A673 (cell line): ENCODE measurements at regions not wholly inside any gene's neighbourhood (a gene's known extent, or its start where the extent isn't known, plus 50 kb on each side); places are given as distances from the start of the nearest gene placed in this dataset.

Experiments used
- BruUV-seq: library from RNA; stranded (reverse); fragments of 400-500 nt; replicated peaks from 2 replicates; lab custom pipeline; 2021; lab: Mats Ljungman, UMichigan
- CTCF ChIA-PET: fragments of 300-600 bp; sonication (Branson Sonifier 250); formaldehyde crosslinking; loops from one replicate; lab custom pipeline; 2022; ENCODE audit warnings: antibody characterized with exemption; lab: Charles Lee
- POLR2A ChIA-PET: fragments of 300-600 bp; sonication (Branson Sonifier 250); formaldehyde crosslinking; loops from one replicate; lab custom pipeline; 2022; ENCODE audit warnings: antibody characterized with exemption; ENCODE audit not compliant: low non-redundant PET; lab: Charles Lee
- DNase-seq: peaks from one replicate; pipeline ENCODE4 v3.0.0-alpha.2; 2015; ENCODE audit warnings: low spot score
- H3K27ac ChIP-seq: fragments of 200-600 bp; sonication (generic); 2 replicates; pipeline ENCODE4 v1.5.1; 2016; ENCODE audit warnings: mixed run types, low read depth, mild to moderate bottlenecking, mixed read lengths, antibody characterized with exemption, low read length; ENCODE audit not compliant: poor library complexity, severe bottlenecking
- H3K27me3 ChIP-seq: fragments of 200-600 bp; sonication (generic); replicated peaks from 2 replicates; pipeline ENCODE4 v1.6.1; 2017; ENCODE audit warnings: mixed run types, low read depth, mild to moderate bottlenecking, mixed read lengths, antibody characterized with exemption, low read length; ENCODE audit not compliant: insufficient read depth, poor library complexity
- H3K36me3 ChIP-seq: fragments of 200-600 bp; sonication (generic); 2 replicates; pipeline ENCODE4 v1.6.1; 2016; ENCODE audit warnings: mixed run types, mild to moderate bottlenecking, mixed read lengths, antibody characterized with exemption, low read length; ENCODE audit not compliant: insufficient read depth, poor library complexity, severe bottlenecking
- H3K4me1 ChIP-seq: fragments of 200-600 bp; sonication (generic); 2 replicates; pipeline ENCODE4 v1.6.1; 2017; ENCODE audit warnings: mixed run types, mild to moderate bottlenecking, mixed read lengths, antibody characterized with exemption, low read length; ENCODE audit not compliant: insufficient read depth, poor library complexity, severe bottlenecking
- H3K4me3 ChIP-seq: fragments of 200-600 bp; sonication (generic); 2 replicates; pipeline ENCODE4 v1.5.1; 2016; ENCODE audit warnings: low read depth, mixed run types, mild to moderate bottlenecking, mixed read lengths, low read length; ENCODE audit not compliant: poor library complexity, severe bottlenecking
- H3K9me3 ChIP-seq: fragments of 200-600 bp; sonication (generic); 2 replicates; pipeline ENCODE4 v1.6.1; 2016; ENCODE audit warnings: mixed run types, low read depth, mild to moderate bottlenecking, mixed read lengths, antibody characterized with exemption, low read length; ENCODE audit not compliant: poor library complexity, severe bottlenecking
- EZH2 ChIP-seq: fragments of 200-600 bp; sonication (generic); IDR thresholded peaks from 2 replicates; pipeline ENCODE4 v1.6.1; 2017; ENCODE audit warnings: borderline replicate concordance, low read depth, mild to moderate bottlenecking, mixed read lengths, antibody characterized with exemption, low read length; ENCODE audit not compliant: poor library complexity, severe bottlenecking
- intact Hi-C: fragments of 100-400 bp; cut with micrococcal nuclease; formaldehyde crosslinking; loops from one replicate; pipeline ENCODE4 v1.10.0; 2022; ENCODE audit not compliant: unreplicated experiment
- TF ChIP-seq, protein P1 (sequence below): fragments of 300-800, 200-600 bp; sonication (generic); conservative IDR thresholded peaks from 2 replicates; pipeline ENCODE4 v1.5.1; 2017; ENCODE audit warnings: low read depth, mild to moderate bottlenecking, antibody characterized with exemption, low read length, moderate library complexity, mixed read lengths

DNA sequence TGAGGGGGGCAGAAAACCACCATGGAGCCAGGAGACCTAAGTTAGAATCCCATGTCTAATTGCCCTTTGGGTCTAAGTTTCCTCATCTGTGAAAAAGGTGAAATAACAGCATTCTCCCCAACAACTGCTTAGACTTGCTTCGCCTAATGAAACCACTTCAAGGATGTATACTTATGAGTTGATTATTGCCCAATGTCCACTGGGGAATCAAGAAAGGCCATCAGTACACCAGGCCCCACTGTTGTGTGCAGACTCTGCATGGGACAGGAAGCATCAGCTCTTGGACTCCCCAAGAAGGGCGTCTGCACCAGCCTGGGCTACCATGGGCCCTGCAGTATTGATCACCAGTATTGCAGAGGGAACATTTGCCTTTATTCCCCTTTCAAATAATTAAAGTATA, 189.6 kb downstream of the MAFB start:
- Histone ChIP-seq H3K36me3 (no peaks in the 10 kb centered on the region), H3K4me1 (no peaks in the 10 kb centered on the region), H3K9me3 (no peaks in the 10 kb centered on the region), H3K27me3 (no peaks in the 10 kb centered on the region), H3K27ac (no peak overlapping the region), H3K4me3 (no peak overlapping the region)
- ChIA-PET CTCF (no interaction called here), POLR2A (no interaction called here)
- intact Hi-C loops: no loop called here
- no peak for TF ChIP-seq EZH2
- TF ChIP-seq, protein P1, sequence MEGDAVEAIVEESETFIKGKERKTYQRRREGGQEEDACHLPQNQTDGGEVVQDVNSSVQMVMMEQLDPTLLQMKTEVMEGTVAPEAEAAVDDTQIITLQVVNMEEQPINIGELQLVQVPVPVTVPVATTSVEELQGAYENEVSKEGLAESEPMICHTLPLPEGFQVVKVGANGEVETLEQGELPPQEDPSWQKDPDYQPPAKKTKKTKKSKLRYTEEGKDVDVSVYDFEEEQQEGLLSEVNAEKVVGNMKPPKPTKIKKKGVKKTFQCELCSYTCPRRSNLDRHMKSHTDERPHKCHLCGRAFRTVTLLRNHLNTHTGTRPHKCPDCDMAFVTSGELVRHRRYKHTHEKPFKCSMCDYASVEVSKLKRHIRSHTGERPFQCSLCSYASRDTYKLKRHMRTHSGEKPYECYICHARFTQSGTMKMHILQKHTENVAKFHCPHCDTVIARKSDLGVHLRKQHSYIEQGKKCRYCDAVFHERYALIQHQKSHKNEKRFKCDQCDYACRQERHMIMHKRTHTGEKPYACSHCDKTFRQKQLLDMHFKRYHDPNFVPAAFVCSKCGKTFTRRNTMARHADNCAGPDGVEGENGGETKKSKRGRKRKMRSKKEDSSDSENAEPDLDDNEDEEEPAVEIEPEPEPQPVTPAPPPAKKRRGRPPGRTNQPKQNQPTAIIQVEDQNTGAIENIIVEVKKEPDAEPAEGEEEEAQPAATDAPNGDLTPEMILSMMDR: no peak
- no TSS peak for BruUV-seq
- DNase-seq: no peak

DNA sequence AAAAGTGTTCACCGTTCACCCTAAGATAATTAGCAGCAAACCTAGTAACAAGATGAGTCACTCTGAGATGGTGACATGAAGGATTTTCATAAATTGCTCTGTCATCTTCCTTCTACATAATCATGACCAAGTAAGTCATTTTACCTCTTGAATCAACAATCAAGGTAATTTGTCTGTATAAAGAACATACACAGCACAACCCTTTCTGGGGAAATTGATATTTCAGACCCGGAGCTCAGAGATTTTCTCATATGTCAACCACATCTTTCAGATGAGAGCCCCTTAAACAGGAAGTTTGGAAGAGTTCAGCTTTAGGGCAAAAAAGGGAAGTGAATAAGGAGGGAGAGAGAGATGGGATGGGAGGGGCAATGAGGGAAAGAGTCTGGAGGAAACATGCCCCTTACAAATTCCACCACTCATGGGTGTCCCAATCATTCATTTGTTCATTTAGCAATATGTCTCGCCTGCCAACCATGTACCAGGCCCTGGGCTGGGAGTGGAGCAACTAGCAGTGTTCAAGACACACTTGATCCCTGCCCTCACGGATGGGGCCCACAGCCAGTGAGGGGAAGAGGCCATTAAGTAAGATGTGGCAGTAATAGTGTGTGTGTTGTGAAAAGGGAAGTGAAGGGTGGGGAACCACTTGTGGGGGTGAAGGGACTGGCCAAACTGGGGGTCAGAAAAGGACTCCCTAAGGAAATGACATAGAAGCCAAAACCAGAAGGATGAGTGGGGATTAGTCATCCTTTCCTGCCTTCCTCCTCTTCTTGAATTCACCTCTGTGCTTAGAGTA, 190.9 kb downstream of the MAFB start:
- H3K27me3 ChIP-seq: no peaks in the 10 kb centered on the region
- H3K4me1 ChIP-seq: no peaks in the 10 kb centered on the region
- no peaks in the 10 kb centered on the region for H3K36me3 ChIP-seq
- peak; percentile 11 for DNase-seq
- intact Hi-C loops: no loop called here
- CTCF ChIA-PET: no interaction called here
- no peak for TF ChIP-seq EZH2
- TF ChIP-seq, protein P1: no peak
- H3K27ac ChIP-seq: no peak overlapping the region
- POLR2A ChIA-PET: no interaction called here
- no peak overlapping the region for H3K4me3 ChIP-seq
- BruUV-seq: no TSS peak
- H3K9me3 ChIP-seq: no peaks in the 10 kb centered on the region

- Histone ChIP-seq H3K27ac (no peak overlapping the region), H3K4me1 (no peaks in the 10 kb centered on the region), H3K27me3 (no peaks in the 10 kb centered on the region), H3K36me3 (no peaks in the 10 kb centered on the region), H3K4me3 (no peak overlapping the region), H3K9me3 (no peaks in the 10 kb centered on the region)
- intact Hi-C loops: no loop called here
- BruUV-seq: no TSS peak
- ChIA-PET POLR2A (no interaction called here), CTCF (no interaction called here)
- TF ChIP-seq, protein P1: no peak
- TF ChIP-seq EZH2: no peak
- no peak for DNase-seq
Measured at GRCh38 chr20:40495956-40496355, 193.1 kb downstream of the MAFB start.
